ENCODE measurements at regions not wholly inside any gene's neighbourhood (a gene's known extent, or its start where the extent isn't known, plus 50 kb on each side); places are given as distances from the start of the nearest gene placed in this dataset.

DNA sequence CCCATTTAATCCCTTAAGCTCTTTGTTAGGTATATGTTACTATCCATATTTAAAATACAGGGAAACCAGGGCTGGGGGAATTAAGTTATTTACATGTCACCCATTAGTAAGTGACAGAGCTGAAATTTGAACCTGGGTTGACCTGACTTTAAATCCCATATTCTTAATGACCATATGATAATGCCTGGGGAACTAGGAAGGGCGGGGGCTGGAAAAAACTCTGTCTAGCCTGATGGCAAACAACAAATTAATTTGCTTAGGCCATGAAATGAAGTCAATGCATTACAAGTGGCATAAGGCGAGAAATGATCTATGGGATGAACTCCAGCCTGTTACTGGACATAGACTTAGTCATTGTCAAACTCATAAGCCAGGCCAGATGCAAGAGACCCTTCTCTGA is 325.7 kb upstream of the WWC1 start:
- no peak for DNase-seq (ENCODE audit: extremely low read depth, low read depth)
- TF ChIP-seq, protein P1, sequence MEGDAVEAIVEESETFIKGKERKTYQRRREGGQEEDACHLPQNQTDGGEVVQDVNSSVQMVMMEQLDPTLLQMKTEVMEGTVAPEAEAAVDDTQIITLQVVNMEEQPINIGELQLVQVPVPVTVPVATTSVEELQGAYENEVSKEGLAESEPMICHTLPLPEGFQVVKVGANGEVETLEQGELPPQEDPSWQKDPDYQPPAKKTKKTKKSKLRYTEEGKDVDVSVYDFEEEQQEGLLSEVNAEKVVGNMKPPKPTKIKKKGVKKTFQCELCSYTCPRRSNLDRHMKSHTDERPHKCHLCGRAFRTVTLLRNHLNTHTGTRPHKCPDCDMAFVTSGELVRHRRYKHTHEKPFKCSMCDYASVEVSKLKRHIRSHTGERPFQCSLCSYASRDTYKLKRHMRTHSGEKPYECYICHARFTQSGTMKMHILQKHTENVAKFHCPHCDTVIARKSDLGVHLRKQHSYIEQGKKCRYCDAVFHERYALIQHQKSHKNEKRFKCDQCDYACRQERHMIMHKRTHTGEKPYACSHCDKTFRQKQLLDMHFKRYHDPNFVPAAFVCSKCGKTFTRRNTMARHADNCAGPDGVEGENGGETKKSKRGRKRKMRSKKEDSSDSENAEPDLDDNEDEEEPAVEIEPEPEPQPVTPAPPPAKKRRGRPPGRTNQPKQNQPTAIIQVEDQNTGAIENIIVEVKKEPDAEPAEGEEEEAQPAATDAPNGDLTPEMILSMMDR (IDR thresholded peaks at IDR 0.05; ENCODE audit: low read depth, low read length, missing control alignments): no peak
- H3K4me3 ChIP-seq (replicated peaks; ENCODE audit: low read depth, low read length): no peak overlapping the region

DNA sequence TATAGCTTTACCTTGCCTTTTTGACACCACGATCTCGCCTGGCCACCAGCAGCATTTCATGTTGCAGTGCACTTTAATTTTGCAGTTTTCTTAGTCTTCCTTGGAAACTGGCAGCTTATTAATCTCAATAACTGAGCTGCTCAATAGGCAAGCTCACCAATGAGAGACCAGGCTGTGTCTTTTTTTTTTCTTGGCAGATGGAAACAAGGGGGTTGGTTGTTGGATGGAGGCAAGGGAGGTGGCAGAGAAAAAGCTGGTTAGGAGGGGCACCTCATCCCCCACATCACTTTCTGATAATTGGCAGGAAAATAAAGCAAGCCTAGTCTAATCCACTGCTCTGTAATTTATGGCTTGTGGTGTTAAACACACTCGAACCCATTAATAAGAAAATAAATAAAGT is 324.5 kb upstream of the WWC1 start:
- H3K4me3 ChIP-seq (replicated peaks; ENCODE audit: low read depth, low read length): no peak overlapping the region
- TF ChIP-seq, protein P1 (IDR thresholded peaks at IDR 0.05; ENCODE audit: low read depth, low read length, missing control alignments): no peak
- DNase-seq (ENCODE audit: extremely low read depth, low read depth): no peak

DNA sequence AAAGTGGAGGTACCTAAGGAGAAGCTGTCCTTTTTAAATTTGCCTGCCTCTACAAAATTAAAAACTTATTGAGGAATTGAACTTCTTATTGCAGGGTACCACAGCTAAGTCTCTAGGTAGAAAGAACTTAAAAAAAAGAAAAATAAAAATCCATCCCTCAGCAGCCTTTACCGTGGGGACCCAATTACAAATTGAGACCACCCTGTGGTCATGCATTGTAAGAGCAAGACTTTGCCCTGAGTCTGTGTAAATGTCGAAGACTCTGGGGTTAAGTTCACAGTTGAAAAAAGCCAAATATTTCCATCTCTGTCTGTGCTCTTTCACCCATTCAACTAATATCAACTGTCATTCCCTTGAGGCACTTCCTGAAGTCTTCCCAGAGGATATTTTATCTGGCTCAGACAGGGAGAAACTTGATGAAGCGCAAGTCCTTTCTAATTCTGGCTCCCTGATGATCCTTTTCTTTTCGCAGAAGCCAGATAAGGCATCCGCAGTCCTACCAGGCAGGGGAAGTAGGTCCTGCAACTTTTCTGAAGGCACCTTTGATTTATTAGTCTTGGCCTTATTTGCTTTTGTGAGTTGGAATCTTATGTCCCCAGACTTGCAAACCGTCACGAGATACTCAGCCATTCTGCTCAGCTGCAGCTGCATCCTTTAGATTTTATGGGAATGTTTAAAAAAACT is 323.8 kb upstream of the WWC1 start:
- TF ChIP-seq, protein P1 (IDR thresholded peaks at IDR 0.05; ENCODE audit: low read depth, low read length, missing control alignments): no peak
- H3K4me3 ChIP-seq (replicated peaks; ENCODE audit: low read depth, low read length): no peak overlapping the region
- no peak for DNase-seq (ENCODE audit: extremely low read depth, low read depth)

DNA sequence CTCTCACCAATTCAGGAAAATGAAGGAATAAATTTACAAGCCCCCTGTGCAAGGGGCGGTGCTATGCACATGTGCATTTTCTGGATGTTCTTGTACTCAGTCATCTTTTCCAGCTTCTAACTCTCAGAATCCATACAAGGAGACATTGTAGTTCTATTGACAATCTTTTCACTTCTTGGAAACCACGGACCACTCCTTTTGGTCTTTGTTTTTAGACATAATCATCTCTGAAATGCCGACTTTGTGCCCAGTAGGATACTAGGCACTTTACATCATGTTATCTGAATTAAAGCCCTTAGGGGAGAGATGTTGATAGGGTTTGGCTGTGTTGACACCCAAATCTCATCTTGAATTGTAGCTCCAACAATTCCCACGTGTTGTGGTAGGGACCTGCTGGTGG is 322.6 kb upstream of the WWC1 start:
- no peak for DNase-seq (ENCODE audit: extremely low read depth, low read depth)
- no peak overlapping the region for H3K4me3 ChIP-seq (replicated peaks; ENCODE audit: low read depth, low read length)
- TF ChIP-seq, protein P1 (IDR thresholded peaks at IDR 0.05; ENCODE audit: low read depth, low read length, missing control alignments): no peak

DNA sequence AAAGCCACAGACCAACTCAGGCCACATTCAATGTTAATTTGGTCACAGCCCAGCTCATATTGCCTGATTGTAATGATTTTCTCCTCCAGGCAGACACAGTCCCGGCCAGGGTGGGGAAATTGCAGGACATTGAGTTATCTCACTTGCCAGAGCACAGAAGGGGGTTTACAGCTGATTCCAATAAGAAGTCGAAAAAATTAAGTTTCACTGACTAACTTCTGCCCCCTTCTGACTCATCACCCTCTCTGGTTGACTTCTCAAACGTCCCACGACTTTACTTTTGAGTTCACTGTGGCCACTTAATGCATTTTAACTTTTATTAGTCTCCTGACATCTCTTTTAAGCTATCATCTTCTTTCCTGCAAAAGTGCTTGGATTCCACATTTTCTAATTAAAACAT is 321.4 kb upstream of the WWC1 start:
- H3K4me3 ChIP-seq (replicated peaks; ENCODE audit: low read depth, low read length): no peak overlapping the region
- TF ChIP-seq, protein P1 (IDR thresholded peaks at IDR 0.05; ENCODE audit: low read depth, low read length, missing control alignments): no peak

DNA sequence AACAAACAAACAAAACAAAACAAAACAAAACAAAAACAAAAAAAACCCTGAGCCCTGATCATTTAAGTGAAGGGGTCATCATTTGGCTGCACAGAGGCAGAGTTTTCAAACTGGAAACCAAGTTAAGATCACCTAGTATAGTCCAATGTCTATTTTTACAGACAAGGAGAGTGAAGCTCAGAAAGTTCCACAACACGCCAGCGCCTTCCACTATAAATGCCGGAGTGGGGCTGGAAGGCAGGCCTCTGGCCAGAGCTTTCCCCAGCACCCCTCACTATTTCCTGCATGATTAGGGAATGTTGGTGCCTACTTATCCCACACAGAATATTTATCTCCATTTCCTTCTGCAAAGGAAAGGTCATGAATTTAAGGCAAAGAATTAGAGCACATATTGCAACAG is 319.7 kb upstream of the WWC1 start:
- no peak overlapping the region for H3K4me3 ChIP-seq (replicated peaks; ENCODE audit: low read depth, low read length)
- DNase-seq (ENCODE audit: extremely low read depth, low read depth): no peak
- TF ChIP-seq, protein P1 (IDR thresholded peaks at IDR 0.05; ENCODE audit: low read depth, low read length, missing control alignments): no peak

More for the DNA sequence above, 321.4 kb upstream of the WWC1 start:
- DNase-seq (ENCODE audit: extremely low read depth, low read depth): no peak

DNA sequence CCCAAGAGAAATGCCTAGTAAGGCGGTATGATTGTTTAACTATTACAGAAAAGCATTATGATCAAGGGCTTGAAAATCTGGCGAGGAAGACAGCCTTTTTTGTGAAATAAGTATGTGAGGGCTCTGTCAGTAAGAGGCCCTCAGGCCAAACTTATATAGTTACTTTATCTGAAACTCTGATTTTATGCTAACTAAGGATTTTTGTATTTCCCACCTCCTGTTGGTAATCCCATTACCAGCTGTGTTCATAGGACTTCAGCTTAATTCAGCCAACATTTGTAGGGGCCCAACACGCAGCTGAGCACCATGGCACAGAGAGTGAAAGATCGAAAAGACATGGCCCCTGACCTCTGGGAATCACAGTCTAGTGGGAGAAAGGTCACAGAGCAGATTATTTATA is 318.3 kb upstream of the WWC1 start:
- DNase-seq (ENCODE audit: extremely low read depth, low read depth): no peak
- TF ChIP-seq, protein P1 (IDR thresholded peaks at IDR 0.05; ENCODE audit: low read depth, low read length, missing control alignments): no peak
- H3K4me3 ChIP-seq (replicated peaks; ENCODE audit: low read depth, low read length): no peak overlapping the region
